Transverse colon (tissue), 4 donors: ENCODE measurements at regions not wholly inside any gene's neighbourhood (a gene's known extent, or its start where the extent isn't known, plus 50 kb on each side); places are given as distances from the start of the nearest gene placed in this dataset.

ENCODE experiments used
- DNase-seq: peaks from one replicate; pipeline ENCODE4 v3.0.0-alpha.2; 2019
- H3K27ac ChIP-seq, 4 donors: fragments of 200-600 bp; sonication (generic); 2 replicates each; pipeline ENCODE4 v1.5.1; 2016 to 2018; ENCODE audit warnings: inconsistent platforms in 4 of 4
- H3K27me3 ChIP-seq: fragments of 200-600 bp; sonication (generic); 2 replicates; pipeline ENCODE4 v1.5.1; 2017; ENCODE audit warnings: inconsistent platforms
- H3K36me3 ChIP-seq, 4 donors: fragments of 200-600 bp; sonication (generic); 2 replicates each; pipeline ENCODE4 v1.5.1; 2017 to 2019; ENCODE audit warnings: inconsistent platforms in 4 of 4
- H3K4me1 ChIP-seq, 4 donors: fragments of 200-600 bp; sonication (generic); 2 replicates each; pipeline ENCODE4 v1.5.1; 2017 to 2020; ENCODE audit warnings: inconsistent platforms in 4 of 4
- H3K4me3 ChIP-seq, 4 donors: fragments of 200-600 bp; sonication (generic); 1 replicate in 1 of 4; 2 replicates in 3 of 4; pipeline versions ENCODE4 v1.5.1 to v1.6.1; 2017 to 2019; ENCODE audit warnings: inconsistent platforms in 4 of 4
- H3K9me3 ChIP-seq, 2 donors: fragments of 200-600 bp; sonication (generic); 2 replicates each; pipeline ENCODE4 v1.5.1; 2017 to 2019; ENCODE audit warnings: inconsistent platforms in 2 of 2
- EP300 ChIP-seq: sonication (generic); formaldehyde crosslinking; IDR thresholded peaks from one replicate; pipeline ENCODE4 v1.6.1; 2017; ENCODE audit warnings: antibody characterized with exemption, low read depth
- POLR2A ChIP-seq: fragments of 450-650 bp; IDR thresholded peaks from one replicate; pipeline ENCODE4 v1.6.1; 2016; ENCODE audit warnings: antibody characterized with exemption, mild to moderate bottlenecking, moderate library complexity
- POLR2AphosphoS5 ChIP-seq, 3 donors: sonication (generic); formaldehyde crosslinking; IDR thresholded peaks; one replicate each; pipeline ENCODE4 v1.6.1; 2016; ENCODE audit warnings: antibody characterized with exemption in 3 of 3
- WGBS, 2 donors: methylation state at CpG; one replicate each; pipeline ENCODE4 v1.1.5; 2018; ENCODE audit warnings: low coverage in 1 of 2; 5-methylcytosine and 5-hydroxymethylcytosine counted together
- in situ Hi-C, 4 donors: fragments of 200-750 bp; cut with MboI; loops; one replicate each; pipeline versions ENCODE4 v1.15.0 to v1.15.1; 2017; ENCODE audit warnings: low sequenced_read_pairs in 3 of 4, low pct_ligation_motif_present in 1 of 4, low pct_unique_long_range_greater_than_20kb in 1 of 4
- intact Hi-C: fragments of 100-400 bp; cut with DNase I; formaldehyde crosslinking; loops from one replicate; pipeline ENCODE4 v1.15.1; 2023; ENCODE audit warnings: low total_unique reads
- TF ChIP-seq, protein P1 (sequence below), 5 experiments: fragments of 200-600 bp in 3 of 5; fragments of 450-650 bp in 2 of 5; sonication (generic) in 3 of 5; IDR thresholded peaks; 1 replicate in 2 of 5; 2 replicates in 3 of 5; pipeline ENCODE4 v1.5.1; 2016 to 2017; ENCODE audit warnings: antibody characterized with exemption in 5 of 5, inconsistent platforms in 3 of 5, mild to moderate bottlenecking in 2 of 5, moderate library complexity in 1 of 5

DNA sequence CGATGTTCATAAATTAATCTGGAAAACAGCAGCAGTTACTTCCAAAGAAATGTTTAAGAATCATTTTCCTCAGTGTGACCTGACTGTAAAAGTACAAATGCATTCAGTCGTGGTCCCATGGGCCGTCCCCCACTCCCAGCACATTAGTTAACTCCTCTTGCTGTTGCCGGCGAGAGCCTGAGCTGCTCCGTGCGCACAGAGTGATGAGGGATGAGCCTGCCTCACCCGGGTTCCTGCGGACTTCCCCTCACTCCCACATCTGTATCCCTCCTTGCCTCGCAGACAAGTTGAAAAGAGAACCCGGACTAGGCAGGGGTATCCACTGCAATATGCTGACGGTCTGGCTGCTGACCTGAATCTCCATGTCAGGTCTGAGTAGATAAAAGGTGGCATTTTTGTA, 861.7 kb upstream of the NR2F2 start:
- in situ Hi-C loops (no loop called here), intact Hi-C loops (loop anchor here (5.0 kb wide), 1 partner anchor 263 kb away; no protein-coding TSS in a partner anchor)
- TF ChIP-seq, protein P1, sequence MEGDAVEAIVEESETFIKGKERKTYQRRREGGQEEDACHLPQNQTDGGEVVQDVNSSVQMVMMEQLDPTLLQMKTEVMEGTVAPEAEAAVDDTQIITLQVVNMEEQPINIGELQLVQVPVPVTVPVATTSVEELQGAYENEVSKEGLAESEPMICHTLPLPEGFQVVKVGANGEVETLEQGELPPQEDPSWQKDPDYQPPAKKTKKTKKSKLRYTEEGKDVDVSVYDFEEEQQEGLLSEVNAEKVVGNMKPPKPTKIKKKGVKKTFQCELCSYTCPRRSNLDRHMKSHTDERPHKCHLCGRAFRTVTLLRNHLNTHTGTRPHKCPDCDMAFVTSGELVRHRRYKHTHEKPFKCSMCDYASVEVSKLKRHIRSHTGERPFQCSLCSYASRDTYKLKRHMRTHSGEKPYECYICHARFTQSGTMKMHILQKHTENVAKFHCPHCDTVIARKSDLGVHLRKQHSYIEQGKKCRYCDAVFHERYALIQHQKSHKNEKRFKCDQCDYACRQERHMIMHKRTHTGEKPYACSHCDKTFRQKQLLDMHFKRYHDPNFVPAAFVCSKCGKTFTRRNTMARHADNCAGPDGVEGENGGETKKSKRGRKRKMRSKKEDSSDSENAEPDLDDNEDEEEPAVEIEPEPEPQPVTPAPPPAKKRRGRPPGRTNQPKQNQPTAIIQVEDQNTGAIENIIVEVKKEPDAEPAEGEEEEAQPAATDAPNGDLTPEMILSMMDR (IDR thresholded peaks at IDR 0.05): no peak
- TF ChIP-seq EP300 (no peak), POLR2AphosphoS5 (IDR thresholded peaks at IDR 0.05) (no peak), POLR2A (no peak)
- Histone ChIP-seq H3K27ac (no peak overlapping the region), H3K4me1 (no peaks in the 10 kb centered on the region), H3K4me3 (no peak overlapping the region), H3K27me3 (no peaks in the 10 kb centered on the region), H3K9me3 (no peaks in the 10 kb centered on the region), H3K36me3 (no peaks in the 10 kb centered on the region)
- DNase-seq: no peak
- WGBS, 2 donors: 79 to 100% methylated on average over 1 to 12 of the region's 12 CpGs

DNA sequence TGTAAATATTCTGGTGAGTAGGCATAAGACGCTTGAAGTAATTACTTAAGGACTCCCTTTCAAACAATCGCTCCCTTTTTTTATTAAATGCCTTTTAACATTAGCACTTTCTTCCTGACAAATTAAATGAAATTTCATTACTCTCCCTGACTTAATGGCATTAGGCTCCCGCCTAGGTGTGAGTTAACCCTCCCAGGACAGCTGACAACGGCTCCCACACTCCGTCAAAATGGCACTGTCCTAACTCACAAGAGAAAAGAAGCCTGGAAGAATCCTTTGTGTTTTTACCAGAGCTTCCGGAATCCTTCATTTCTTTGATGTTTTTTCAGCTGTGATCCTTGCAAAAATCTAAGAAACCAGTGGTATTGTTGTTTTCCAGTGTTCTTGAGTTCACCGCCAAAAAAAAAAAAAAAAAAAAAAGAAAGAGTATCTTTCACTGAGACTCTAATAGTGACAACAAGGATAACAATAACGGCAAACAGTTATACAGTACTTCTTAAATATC, 861.0 kb upstream of the NR2F2 start:
- in situ Hi-C loops (no loop called here), intact Hi-C loops (loop anchor here (5.0 kb wide), 1 partner anchor 263 kb away; no protein-coding TSS in a partner anchor)
- DNase-seq: no peak
- Histone ChIP-seq H3K9me3 (no peaks in the 10 kb centered on the region), H3K27ac (no peak overlapping the region), H3K4me1 (no peaks in the 10 kb centered on the region), H3K27me3 (no peaks in the 10 kb centered on the region), H3K4me3 (no peak overlapping the region), H3K36me3 (no peaks in the 10 kb centered on the region)
- no peak for TF ChIP-seq POLR2A
- no peak for TF ChIP-seq POLR2AphosphoS5 (IDR thresholded peaks at IDR 0.05)
- no peak for TF ChIP-seq EP300
- TF ChIP-seq, protein P1 (IDR thresholded peaks at IDR 0.05): no peak
- 60 to 73% methylated on average over 8 of the region's 8 CpGs for whole genome bisulfite sequencing, 2 donors

DNA sequence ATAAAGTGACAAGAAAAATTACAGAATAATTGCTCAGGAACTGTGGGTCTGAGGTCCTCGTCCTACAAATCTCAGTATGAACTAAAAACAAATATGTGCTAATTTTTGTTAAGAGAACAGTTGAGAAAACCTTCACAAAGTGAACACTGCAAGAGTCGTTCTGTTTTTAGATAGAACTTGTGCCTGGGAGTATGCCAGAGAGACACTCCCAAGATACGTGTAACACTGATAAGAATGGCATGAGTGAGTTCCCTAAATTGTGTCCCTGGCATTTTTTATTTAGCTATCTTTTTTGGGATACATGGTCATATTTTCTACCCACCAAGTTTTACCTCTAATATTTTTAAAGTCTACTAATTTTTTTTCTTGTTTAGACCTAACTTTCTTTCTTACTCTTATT, 860.0 kb upstream of the NR2F2 start:
- intact Hi-C loops: no loop called here
- in situ Hi-C loops: no loop called here
- DNase-seq: no peak
- H3K36me3 ChIP-seq: no peaks in the 10 kb centered on the region
- no peaks in the 10 kb centered on the region for H3K9me3 ChIP-seq
- no peak overlapping the region for H3K4me3 ChIP-seq
- no peak for TF ChIP-seq EP300
- no peak for TF ChIP-seq POLR2A
- no peak for TF ChIP-seq POLR2AphosphoS5 (IDR thresholded peaks at IDR 0.05)
- TF ChIP-seq, protein P1 (IDR thresholded peaks at IDR 0.05): no peak
- no peaks in the 10 kb centered on the region for H3K4me1 ChIP-seq
- WGBS, 2 donors: 48 to 49% methylated on average over 3 of the region's 3 CpGs
- H3K27me3 ChIP-seq: no peaks in the 10 kb centered on the region
- H3K27ac ChIP-seq: no peak overlapping the region

DNA sequence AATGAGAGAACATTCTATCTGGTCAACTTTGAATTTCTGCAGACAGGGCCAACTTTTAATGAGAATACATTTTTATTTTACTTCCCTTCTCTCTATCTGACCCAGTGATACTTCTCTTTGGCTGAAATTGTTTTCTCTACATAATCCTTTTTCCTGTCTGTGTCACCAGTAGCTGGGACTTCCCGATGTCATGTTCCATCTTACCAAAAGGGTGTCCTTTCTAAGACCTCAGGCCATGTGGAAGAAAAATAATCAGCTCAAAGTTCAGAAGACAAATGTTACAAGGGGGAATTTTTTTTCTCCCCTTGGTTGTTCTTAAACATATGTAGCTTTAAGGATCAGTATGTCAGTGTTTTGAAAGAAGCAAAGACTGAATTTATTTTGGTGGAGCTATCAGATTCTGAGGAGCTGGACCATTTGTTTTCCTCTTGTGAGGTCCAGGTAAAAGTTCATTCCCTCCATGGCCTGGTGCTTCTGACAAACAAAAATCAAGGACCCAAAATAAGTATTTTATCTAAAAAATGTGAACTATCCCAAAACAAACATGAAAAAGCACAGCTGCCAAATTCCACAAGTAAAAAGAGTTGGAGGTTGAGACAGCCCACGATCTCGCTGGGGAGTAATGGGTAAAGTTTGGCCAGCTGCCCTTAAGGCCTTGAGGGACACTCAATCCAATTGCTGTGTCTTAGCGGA, 859.4 kb upstream of the NR2F2 start:
- DNase-seq: no peak
- in situ Hi-C loops: no loop called here
- Histone ChIP-seq H3K9me3 (no peaks in the 10 kb centered on the region), H3K27ac (peak overlapping the region in 1 of 4 donors; percentile 8), H3K4me3 (no peak overlapping the region), H3K4me1 (no peaks in the 10 kb centered on the region), H3K27me3 (no peaks in the 10 kb centered on the region), H3K36me3 (no peaks in the 10 kb centered on the region)
- TF ChIP-seq POLR2AphosphoS5 (IDR thresholded peaks at IDR 0.05) (no peak), EP300 (no peak), POLR2A (no peak)
- TF ChIP-seq, protein P1 (IDR thresholded peaks at IDR 0.05): no peak
- 71 to 72% methylated on average over 4 of the region's 4 CpGs for WGBS, 2 donors
- intact Hi-C loops: no loop called here
